ENCODE measurements at regions not wholly inside any gene's neighbourhood (a gene's known extent, or its start where the extent isn't known, plus 50 kb on each side); places are given as distances from the start of the nearest gene placed in this dataset.

DNA sequence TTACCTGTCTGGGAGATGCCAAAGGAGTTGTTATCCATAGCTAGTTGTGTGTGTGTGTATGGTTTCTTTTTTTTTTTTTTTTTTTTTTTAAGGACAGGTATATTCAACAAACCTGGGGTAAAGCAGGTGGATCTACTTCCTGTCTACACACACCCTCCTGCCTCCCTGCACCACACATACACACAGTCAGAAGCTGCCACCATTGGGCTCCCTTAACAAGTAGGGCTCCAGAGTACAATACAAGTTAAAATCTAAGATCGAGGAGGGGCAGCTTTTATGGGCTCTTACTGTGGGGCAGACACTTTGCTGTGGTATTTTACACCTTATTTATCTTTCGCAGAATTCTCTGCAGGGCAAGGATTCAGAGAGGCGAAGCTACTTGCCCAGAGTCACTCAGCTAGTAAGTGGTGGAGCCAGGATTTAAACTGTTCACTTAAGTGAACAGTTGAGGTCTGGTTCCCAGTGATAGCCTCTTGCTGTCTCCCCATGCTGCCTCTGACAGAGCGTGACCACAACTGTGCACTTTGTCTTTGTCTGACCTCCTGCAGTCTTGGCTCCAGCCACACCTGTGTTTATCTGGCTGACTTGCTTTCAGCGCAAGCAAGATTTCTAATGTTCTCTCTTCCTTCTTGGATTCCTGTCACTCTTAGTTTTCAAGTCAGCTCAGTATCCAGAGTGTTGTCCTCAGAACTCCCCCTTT is 135.0 kb downstream of the CSNK2A3 start:
- no peak overlapping the region for H4K91ac ChIP-seq (replicated peaks; ENCODE audit: insufficient read length, low read length)
- no peak overlapping the region for H2AFZ ChIP-seq (ENCODE audit: low read length)
- H3K79me2 ChIP-seq (ENCODE audit: control insufficient read depth in 1 of 2, insufficient read depth in 2 of 2, low read length in 2 of 2): no peaks in the 10 kb centered on the region
- no peak overlapping the region for H2BK20ac ChIP-seq (ENCODE audit: low read length)
- H3K18ac ChIP-seq (ENCODE audit: extremely low read depth, low read length): no peak overlapping the region; the same call in 1 of the 2 replicates
- H3K9ac ChIP-seq (replicated peaks in 1 of 4; ENCODE audit: extremely low read depth in 1 of 4, low read depth in 3 of 4, low read length in 3 of 4): no peak overlapping the region
- no peak overlapping the region for H3K4ac ChIP-seq (replicated peaks; ENCODE audit: insufficient read length, low read depth, low read length)
- no peak overlapping the region for H3K4me3 ChIP-seq (ENCODE audit: extremely low read depth in 1 of 4, insufficient read depth in 2 of 4, low read depth in 3 of 4, low read length in 4 of 4)
- no peak overlapping the region for H3K14ac ChIP-seq (ENCODE audit: insufficient read length)
- no peak overlapping the region for H2BK5ac ChIP-seq (ENCODE audit: low read depth, low read length)
- no peak for FAIRE-seq
- H3K9me3 ChIP-seq (ENCODE audit: insufficient read depth in 2 of 2, low read depth in 1 of 2, low read length in 1 of 2): no peaks in the 10 kb centered on the region
- H4K20me1 ChIP-seq (replicated peaks in 1 of 2; ENCODE audit: control insufficient read depth in 1 of 2, insufficient read depth in 2 of 2, low read length in 2 of 2): no peaks in the 10 kb centered on the region
- WGBS, 2 experiments (ENCODE audit: extremely low coverage in 1 of 2, insufficient coverage in 1 of 2, insufficient read length in 1 of 2, insufficient replicate concordance in 2 of 2, low coverage in 1 of 2, low lambda C conversion rate in 2 of 2, missing lambda C conversion rate in 1 of 2): 82% methylated on average over 5 of the region's 5 CpGs; no CpG with 5 or more reads in 1 of the 2 experiments
- no peaks in the 10 kb centered on the region; the same call in 1 of the 2 replicates for H3K23me2 ChIP-seq (ENCODE audit: low read depth, low read length)
- ChIA-PET CTCF (ENCODE audit: partially characterized antibody) (interaction anchor here (0.7 to 6.6 kb wide), 10 partner anchors 10 to 184 kb away, joined by 3 to 82 read pairs (median 4); no protein-coding TSS in a partner anchor), POLR2A (ENCODE audit: partially characterized antibody) (no interaction called here)
- no peak for DNase-seq (ENCODE audit: low read depth in 1 of 2, low spot score in 2 of 2)
- H3K27me3 ChIP-seq (replicated peaks in 1 of 4; ENCODE audit: control insufficient read depth in 3 of 4, extremely low read depth in 1 of 4, insufficient read depth in 3 of 4, low read length in 3 of 4): no peaks in the 10 kb centered on the region; a peak in 1 of 7 replicates
- no peak overlapping the region for H2AK5ac ChIP-seq (ENCODE audit: low read depth, low read length)
- no peaks in the 10 kb centered on the region for H3K79me1 ChIP-seq (ENCODE audit: low read depth, low read length)
- H4K5ac ChIP-seq (ENCODE audit: insufficient read length, low read depth, low read length): no peak overlapping the region
- no peaks in the 10 kb centered on the region for H3K4me1 ChIP-seq (replicated peaks in 1 of 4; ENCODE audit: control insufficient read depth in 3 of 4, insufficient read depth in 4 of 4, low read length in 3 of 4)
- H4K8ac ChIP-seq (ENCODE audit: extremely low read depth, insufficient read depth, low read length): no peak overlapping the region
- no peak overlapping the region for H2BK12ac ChIP-seq (ENCODE audit: low read depth, low read length)
- H2BK120ac ChIP-seq (replicated peaks; ENCODE audit: low read depth, low read length): no peak overlapping the region
- no peak overlapping the region; the same call in 1 of the 2 replicates for H3K27ac ChIP-seq (ENCODE audit: low read depth, low read length)
- no peak overlapping the region for H3K23ac ChIP-seq (ENCODE audit: insufficient read length)
- no peak overlapping the region for H2BK15ac ChIP-seq (ENCODE audit: low read length)
- no peak overlapping the region for H3K56ac ChIP-seq (replicated peaks; ENCODE audit: insufficient read length, low read depth, low read length)
- no peaks in the 10 kb centered on the region for H3K36me3 ChIP-seq (ENCODE audit: control insufficient read depth in 2 of 4, insufficient read depth in 4 of 4, low read length in 3 of 4)
- H3K4me2 ChIP-seq (ENCODE audit: insufficient read depth in 1 of 2, low read depth in 2 of 2, low read length in 2 of 2): no peak overlapping the region
- TF ChIP-seq, protein P1, sequence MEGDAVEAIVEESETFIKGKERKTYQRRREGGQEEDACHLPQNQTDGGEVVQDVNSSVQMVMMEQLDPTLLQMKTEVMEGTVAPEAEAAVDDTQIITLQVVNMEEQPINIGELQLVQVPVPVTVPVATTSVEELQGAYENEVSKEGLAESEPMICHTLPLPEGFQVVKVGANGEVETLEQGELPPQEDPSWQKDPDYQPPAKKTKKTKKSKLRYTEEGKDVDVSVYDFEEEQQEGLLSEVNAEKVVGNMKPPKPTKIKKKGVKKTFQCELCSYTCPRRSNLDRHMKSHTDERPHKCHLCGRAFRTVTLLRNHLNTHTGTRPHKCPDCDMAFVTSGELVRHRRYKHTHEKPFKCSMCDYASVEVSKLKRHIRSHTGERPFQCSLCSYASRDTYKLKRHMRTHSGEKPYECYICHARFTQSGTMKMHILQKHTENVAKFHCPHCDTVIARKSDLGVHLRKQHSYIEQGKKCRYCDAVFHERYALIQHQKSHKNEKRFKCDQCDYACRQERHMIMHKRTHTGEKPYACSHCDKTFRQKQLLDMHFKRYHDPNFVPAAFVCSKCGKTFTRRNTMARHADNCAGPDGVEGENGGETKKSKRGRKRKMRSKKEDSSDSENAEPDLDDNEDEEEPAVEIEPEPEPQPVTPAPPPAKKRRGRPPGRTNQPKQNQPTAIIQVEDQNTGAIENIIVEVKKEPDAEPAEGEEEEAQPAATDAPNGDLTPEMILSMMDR (IDR thresholded peaks at IDR 0.05; ENCODE audit: control extremely low read depth in 1 of 3, insufficient read depth in 1 of 3, low read depth in 1 of 3, low read length in 3 of 3): no peak
- TF ChIP-seq POLR2A (IDR thresholded peaks at IDR 0.05; ENCODE audit: control extremely low read depth in 1 of 2, low read depth in 2 of 2, low read length in 2 of 2) (no peak), PHF8 (conservative IDR thresholded peaks at IDR 0.05; ENCODE audit: low read depth, low read length) (no peak), GTF2F1 (IDR thresholded peaks at IDR 0.05; ENCODE audit: borderline replicate concordance, low read depth, low read length) (no peak), CHD1 (IDR thresholded peaks at IDR 0.05; ENCODE audit: low read depth, low read length) (no peak), SP2 (IDR thresholded peaks at IDR 0.05; ENCODE audit: low read length) (no peak), POLR2AphosphoS5 (IDR thresholded peaks at IDR 0.05; ENCODE audit: low read depth, low read length) (no peak), CTBP2 (IDR thresholded peaks at IDR 0.05; ENCODE audit: borderline replicate concordance, insufficient read depth, insufficient read length, low read length) (no peak), CREB1 (IDR thresholded peaks at IDR 0.05) (no peak)
- TF ChIP-seq, protein P2, sequence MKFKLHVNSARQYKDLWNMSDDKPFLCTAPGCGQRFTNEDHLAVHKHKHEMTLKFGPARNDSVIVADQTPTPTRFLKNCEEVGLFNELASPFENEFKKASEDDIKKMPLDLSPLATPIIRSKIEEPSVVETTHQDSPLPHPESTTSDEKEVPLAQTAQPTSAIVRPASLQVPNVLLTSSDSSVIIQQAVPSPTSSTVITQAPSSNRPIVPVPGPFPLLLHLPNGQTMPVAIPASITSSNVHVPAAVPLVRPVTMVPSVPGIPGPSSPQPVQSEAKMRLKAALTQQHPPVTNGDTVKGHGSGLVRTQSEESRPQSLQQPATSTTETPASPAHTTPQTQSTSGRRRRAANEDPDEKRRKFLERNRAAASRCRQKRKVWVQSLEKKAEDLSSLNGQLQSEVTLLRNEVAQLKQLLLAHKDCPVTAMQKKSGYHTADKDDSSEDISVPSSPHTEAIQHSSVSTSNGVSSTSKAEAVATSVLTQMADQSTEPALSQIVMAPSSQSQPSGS (IDR thresholded peaks at IDR 0.05; ENCODE audit: low read length): no peak

Data from H1 (cell line).